CD4-positive, alpha-beta T cell treated with Interleukin-17A for 4 hours (primary cell): ENCODE measurements at regions not wholly inside any gene's neighbourhood (a gene's known extent, or its start where the extent isn't known, plus 50 kb on each side); places are given as distances from the start of the nearest gene placed in this dataset.
"Not testable (repeated sequence)": the region's sequence is repeated elsewhere in the genome, so short reads cannot be mapped to it uniquely, and the experiment has no call there.

Experiments
- DNase-seq: peaks from one replicate; pipeline ENCODE4 v3.0.0-alpha.2; 2020; ENCODE audit warnings: mixed read lengths

GRCh38 chr12:91264178-91264577 lies 81.6 kb upstream of the DCN start:
- DNase-seq: no peak

GRCh38 chr12:91261820-91262676 lies 79.4 kb upstream of the DCN start:
- no peak for DNase-seq

GRCh38 chr12:91256411-91256810 lies 73.8 kb upstream of the DCN start:
- DNase-seq: no peak

- no peak for DNase-seq
Measured at GRCh38 chr12:91252341-91252740, 69.7 kb upstream of the DCN start.

- DNase-seq: no peak
Measured at GRCh38 chr12:91250273-91250665, 67.7 kb upstream of the DCN start.

GRCh38 chr12:91249518-91250272 lies 67.1 kb upstream of the DCN start:
- DNase-seq: no peak

- no peak for DNase-seq
Measured at GRCh38 chr12:91249054-91249453, 66.4 kb upstream of the DCN start.

GRCh38 chr12:91243177-91243576 lies 60.6 kb upstream of the DCN start:
- DNase-seq: not testable (repeated sequence)

- DNase-seq: no peak
Measured at GRCh38 chr12:91241756-91242155, 59.1 kb upstream of the DCN start.

- DNase-seq: no peak
Measured at GRCh38 chr12:91240386-91241095, 57.9 kb upstream of the DCN start.

- DNase-seq: no peak
Measured at GRCh38 chr12:91239481-91239880, 56.9 kb upstream of the DCN start.
